ENCODE measurements at regions not wholly inside any gene's neighbourhood (a gene's known extent, or its start where the extent isn't known, plus 50 kb on each side); places are given as distances from the start of the nearest gene placed in this dataset.

DNA sequence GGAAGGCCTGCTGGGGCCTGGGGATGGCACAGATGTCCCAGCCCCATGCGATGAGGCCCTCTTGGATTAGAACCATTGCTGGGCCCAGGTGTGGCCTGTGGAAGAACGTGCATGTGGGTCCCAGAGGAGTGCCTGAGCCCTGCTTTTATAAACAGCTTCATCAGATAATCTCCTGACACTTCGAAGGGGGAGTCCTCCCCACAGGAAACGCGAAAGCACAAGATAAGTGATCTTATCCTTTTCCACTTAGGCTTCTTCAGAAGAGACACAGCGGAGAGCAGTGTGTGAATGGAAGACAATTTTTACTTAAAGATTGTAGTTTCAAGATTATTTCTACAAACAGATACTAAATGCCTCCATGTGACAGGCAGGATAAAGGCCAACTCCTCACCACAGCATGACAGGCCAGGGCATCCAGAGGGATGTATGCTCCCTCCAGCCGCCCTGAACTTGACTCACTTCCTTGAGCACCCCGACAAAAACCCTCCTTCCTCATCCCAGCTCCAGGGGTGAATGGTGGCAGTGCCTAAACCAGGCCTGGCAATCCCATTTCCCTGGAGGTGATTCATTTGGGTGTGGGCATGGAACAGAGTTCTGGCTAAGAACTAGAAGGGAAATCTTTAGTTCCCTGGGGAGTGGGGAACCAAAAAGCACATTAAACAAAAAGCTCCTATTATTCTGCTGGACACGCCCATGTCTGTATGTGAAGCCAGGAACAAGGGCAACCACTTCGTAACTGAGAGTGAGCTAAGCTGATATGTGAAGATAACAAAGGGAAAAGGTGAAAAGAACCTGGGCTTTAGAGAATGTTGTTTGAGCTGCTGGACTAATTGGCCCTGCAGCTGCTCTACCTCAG lies 56.2 kb upstream of the TMEM163 start:
- Histone ChIP-seq H3K4me3 (replicated peaks; ENCODE audit: low read depth, low read length) (no peak overlapping the region), H3K36me3 (ENCODE audit: control insufficient read depth, insufficient read depth, low read length) (no peaks in the 10 kb centered on the region), H3K27me3 (replicated peaks; ENCODE audit: control insufficient read depth, insufficient read depth, low read length) (no peaks in the 10 kb centered on the region; the same call in 1 of the 2 replicates)
- no peak for DNase-seq (ENCODE audit: extremely low read depth, insufficient read length)
- TF ChIP-seq, protein P1, sequence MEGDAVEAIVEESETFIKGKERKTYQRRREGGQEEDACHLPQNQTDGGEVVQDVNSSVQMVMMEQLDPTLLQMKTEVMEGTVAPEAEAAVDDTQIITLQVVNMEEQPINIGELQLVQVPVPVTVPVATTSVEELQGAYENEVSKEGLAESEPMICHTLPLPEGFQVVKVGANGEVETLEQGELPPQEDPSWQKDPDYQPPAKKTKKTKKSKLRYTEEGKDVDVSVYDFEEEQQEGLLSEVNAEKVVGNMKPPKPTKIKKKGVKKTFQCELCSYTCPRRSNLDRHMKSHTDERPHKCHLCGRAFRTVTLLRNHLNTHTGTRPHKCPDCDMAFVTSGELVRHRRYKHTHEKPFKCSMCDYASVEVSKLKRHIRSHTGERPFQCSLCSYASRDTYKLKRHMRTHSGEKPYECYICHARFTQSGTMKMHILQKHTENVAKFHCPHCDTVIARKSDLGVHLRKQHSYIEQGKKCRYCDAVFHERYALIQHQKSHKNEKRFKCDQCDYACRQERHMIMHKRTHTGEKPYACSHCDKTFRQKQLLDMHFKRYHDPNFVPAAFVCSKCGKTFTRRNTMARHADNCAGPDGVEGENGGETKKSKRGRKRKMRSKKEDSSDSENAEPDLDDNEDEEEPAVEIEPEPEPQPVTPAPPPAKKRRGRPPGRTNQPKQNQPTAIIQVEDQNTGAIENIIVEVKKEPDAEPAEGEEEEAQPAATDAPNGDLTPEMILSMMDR (IDR thresholded peaks at IDR 0.05; ENCODE audit: insufficient read depth, low read length, poor library complexity, severe bottlenecking): no peak

DNA sequence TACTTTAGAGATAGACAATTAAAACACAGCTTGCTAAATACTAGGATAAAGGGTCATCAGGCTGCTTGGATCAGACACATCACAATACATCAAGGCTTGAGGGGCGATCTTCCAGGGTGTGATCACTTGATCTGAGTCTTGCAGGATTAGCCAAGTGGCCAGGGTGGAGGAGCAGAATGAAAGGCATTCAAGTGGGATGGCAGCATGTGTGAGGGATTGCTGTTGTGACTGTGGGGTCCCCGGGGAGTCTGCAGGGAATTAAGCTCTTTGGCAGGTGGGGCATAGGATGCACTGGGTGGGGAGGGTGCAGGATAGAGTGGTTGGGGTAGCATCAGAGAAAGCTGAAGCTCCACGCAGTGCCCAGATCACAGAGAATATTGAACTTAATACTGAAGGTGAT lies 58.0 kb upstream of the TMEM163 start:
- Histone ChIP-seq H3K36me3 (ENCODE audit: control insufficient read depth, insufficient read depth, low read length) (no peaks in the 10 kb centered on the region), H3K4me3 (replicated peaks; ENCODE audit: low read depth, low read length) (no peak overlapping the region), H3K27me3 (replicated peaks; ENCODE audit: control insufficient read depth, insufficient read depth, low read length) (no peaks in the 10 kb centered on the region)
- TF ChIP-seq, protein P1 (IDR thresholded peaks at IDR 0.05; ENCODE audit: insufficient read depth, low read length, poor library complexity, severe bottlenecking): no peak
- DNase-seq (ENCODE audit: extremely low read depth, insufficient read length): no peak

DNA sequence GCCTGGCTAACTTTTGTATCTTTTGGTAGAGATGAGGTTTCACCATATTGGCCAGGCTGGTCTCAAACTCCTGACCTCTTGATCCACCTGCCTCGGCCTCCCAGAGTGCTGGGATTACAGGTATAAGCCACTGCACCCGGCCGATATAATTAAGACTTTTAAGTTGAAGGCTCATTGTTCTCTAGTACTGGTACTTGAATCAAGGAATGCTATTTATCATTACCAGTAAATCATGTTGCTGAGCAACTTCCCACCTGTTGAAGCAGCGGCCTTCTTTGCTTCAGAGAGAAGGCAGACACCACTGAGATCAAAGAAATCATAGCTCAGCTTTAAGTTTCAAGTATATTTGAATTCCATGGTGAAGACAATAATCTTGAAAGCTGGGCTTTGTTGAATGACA lies 58.8 kb upstream of the TMEM163 start:
- no peak for DNase-seq (ENCODE audit: extremely low read depth, insufficient read length)
- H3K4me3 ChIP-seq (replicated peaks; ENCODE audit: low read depth, low read length): no peak overlapping the region
- H3K36me3 ChIP-seq (ENCODE audit: control insufficient read depth, insufficient read depth, low read length): no peaks in the 10 kb centered on the region
- no peaks in the 10 kb centered on the region for H3K27me3 ChIP-seq (replicated peaks; ENCODE audit: control insufficient read depth, insufficient read depth, low read length)
- TF ChIP-seq, protein P1 (IDR thresholded peaks at IDR 0.05; ENCODE audit: insufficient read depth, low read length, poor library complexity, severe bottlenecking): no peak

DNA sequence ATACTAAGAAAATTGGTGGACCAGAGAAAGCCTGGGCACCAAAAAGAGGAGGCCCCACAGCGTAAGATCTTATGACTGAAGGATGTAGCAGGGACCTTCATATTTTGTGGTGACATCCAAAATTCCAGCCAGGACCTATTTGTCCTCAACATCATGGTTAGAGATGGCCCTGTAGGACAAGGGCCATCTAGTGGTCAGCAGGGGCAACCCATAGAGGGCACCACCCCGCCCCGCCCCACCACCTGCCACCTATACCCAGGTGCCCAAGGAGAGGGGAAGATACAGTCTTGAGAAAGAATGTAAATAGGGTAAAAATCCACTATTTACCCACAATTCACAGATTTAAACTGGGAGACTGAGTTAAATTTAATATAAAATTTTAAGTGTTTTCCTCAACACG lies 59.6 kb upstream of the TMEM163 start:
- DNase-seq (ENCODE audit: extremely low read depth, insufficient read length): no peak
- Histone ChIP-seq H3K27me3 (replicated peaks; ENCODE audit: control insufficient read depth, insufficient read depth, low read length) (no peaks in the 10 kb centered on the region), H3K36me3 (ENCODE audit: control insufficient read depth, insufficient read depth, low read length) (no peaks in the 10 kb centered on the region), H3K4me3 (replicated peaks; ENCODE audit: low read depth, low read length) (no peak overlapping the region)
- TF ChIP-seq, protein P1 (IDR thresholded peaks at IDR 0.05; ENCODE audit: insufficient read depth, low read length, poor library complexity, severe bottlenecking): peak; percentile 57

DNA sequence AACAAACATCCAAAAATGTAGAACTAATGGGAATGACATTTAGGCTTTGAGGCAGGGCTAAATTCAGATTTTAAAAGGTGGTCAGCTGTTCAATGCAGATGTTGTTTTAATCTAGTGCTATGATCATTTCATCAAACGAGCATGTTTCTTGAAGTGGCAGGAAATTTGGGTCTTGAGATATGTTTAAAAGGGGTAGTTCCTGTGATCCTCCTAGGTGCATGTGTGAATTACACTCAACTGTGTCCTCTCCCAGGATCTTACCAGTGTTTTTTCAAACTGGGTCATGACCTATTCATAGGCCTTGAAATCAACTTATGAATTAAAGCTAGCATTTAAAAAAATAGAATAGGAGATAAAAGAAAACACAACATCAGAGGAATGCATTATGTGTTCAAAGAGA lies 57.4 kb upstream of the ACMSD start:
- no peaks in the 10 kb centered on the region for H3K36me3 ChIP-seq (ENCODE audit: control insufficient read depth, insufficient read depth, low read length)
- no peak overlapping the region for H3K4me3 ChIP-seq (replicated peaks; ENCODE audit: low read depth, low read length)
- no peak for DNase-seq (ENCODE audit: extremely low read depth, insufficient read length)
- no peaks in the 10 kb centered on the region for H3K27me3 ChIP-seq (replicated peaks; ENCODE audit: control insufficient read depth, insufficient read depth, low read length)
- TF ChIP-seq, protein P1 (IDR thresholded peaks at IDR 0.05; ENCODE audit: insufficient read depth, low read length, poor library complexity, severe bottlenecking): no peak
